ENCODE measurements at regions not wholly inside any gene's neighbourhood (a gene's known extent, or its start where the extent isn't known, plus 50 kb on each side); places are given as distances from the start of the nearest gene placed in this dataset.

DNA sequence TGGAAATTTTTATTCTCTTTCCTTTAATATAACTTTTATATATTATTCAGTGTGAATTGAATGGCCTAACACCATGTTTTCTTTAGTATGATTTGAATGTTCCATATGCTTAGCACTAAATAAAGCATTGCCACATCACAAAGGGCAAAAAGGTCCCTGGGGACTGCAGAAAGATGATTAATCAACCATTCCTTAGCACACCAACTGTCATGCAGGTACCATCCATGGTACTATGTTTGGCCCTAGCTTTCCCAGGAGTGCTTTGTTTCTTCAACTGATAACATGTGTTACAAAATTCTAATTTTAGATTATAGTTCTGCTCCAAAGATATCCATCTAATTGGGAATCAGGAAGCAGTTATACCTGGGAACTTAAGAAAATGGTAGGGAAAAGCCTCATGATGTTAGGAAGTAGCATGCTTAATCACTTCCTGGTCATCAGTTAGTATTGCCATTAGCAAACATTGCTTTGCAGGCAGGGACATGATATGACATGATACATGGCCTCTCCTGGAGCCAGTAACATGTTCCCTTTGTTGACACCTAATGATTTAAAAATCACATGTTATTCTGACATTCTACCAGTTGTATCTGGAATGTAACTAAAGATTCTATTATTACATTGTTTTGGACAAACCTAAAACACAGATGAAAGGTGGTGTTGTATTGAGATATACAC lies 712.6 kb upstream of the GBE1 start:
- H3K27me3 ChIP-seq (ENCODE audit: control insufficient read depth in 2 of 2, insufficient read depth in 2 of 2, low read length in 2 of 2) = no peaks in the 10 kb centered on the region
- no peak for TF ChIP-seq NCOR1 (IDR thresholded peaks at IDR 0.05)
- TF ChIP-seq, protein P1, sequence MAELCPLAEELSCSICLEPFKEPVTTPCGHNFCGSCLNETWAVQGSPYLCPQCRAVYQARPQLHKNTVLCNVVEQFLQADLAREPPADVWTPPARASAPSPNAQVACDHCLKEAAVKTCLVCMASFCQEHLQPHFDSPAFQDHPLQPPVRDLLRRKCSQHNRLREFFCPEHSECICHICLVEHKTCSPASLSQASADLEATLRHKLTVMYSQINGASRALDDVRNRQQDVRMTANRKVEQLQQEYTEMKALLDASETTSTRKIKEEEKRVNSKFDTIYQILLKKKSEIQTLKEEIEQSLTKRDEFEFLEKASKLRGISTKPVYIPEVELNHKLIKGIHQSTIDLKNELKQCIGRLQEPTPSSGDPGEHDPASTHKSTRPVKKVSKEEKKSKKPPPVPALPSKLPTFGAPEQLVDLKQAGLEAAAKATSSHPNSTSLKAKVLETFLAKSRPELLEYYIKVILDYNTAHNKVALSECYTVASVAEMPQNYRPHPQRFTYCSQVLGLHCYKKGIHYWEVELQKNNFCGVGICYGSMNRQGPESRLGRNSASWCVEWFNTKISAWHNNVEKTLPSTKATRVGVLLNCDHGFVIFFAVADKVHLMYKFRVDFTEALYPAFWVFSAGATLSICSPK (IDR thresholded peaks at IDR 0.05; ENCODE audit: borderline replicate concordance) = no peak
- TF ChIP-seq ZNF444 (CRISPR knock-in tag; IDR thresholded peaks at IDR 0.05) = no peak
- TF ChIP-seq, protein P2, sequence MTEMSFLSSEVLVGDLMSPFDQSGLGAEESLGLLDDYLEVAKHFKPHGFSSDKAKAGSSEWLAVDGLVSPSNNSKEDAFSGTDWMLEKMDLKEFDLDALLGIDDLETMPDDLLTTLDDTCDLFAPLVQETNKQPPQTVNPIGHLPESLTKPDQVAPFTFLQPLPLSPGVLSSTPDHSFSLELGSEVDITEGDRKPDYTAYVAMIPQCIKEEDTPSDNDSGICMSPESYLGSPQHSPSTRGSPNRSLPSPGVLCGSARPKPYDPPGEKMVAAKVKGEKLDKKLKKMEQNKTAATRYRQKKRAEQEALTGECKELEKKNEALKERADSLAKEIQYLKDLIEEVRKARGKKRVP (CRISPR knock-in tag; IDR thresholded peaks at IDR 0.05) = no peak
- TF ChIP-seq, protein P3, sequence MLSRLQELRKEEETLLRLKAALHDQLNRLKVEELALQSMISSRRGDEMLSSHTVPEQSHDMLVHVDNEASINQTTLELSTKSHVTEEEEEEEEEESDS (CRISPR knock-in tag; IDR thresholded peaks at IDR 0.05) = no peak
- TF ChIP-seq EHMT2 (IDR thresholded peaks at IDR 0.05) = no peak
- TF ChIP-seq, protein P4, sequence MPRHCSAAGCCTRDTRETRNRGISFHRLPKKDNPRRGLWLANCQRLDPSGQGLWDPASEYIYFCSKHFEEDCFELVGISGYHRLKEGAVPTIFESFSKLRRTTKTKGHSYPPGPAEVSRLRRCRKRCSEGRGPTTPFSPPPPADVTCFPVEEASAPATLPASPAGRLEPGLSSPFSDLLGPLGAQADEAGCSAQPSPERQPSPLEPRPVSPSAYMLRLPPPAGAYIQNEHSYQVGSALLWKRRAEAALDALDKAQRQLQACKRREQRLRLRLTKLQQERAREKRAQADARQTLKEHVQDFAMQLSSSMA (CRISPR knock-in tag; IDR thresholded peaks at IDR 0.05) = no peak
- TF ChIP-seq XRCC5 (IDR thresholded peaks at IDR 0.05; ENCODE audit: low read depth, low read length) = no peak
- TF ChIP-seq SRSF3 (IDR thresholded peaks at IDR 0.05; ENCODE audit: insufficient read depth, low read length) = no peak
- no peak for TF ChIP-seq ZBTB8A (IDR thresholded peaks at IDR 0.05; ENCODE audit: partially characterized antibody)
- no peak for TF ChIP-seq MED1 (CRISPR knock-in tag; IDR thresholded peaks at IDR 0.05; ENCODE audit: borderline replicate concordance)
- TF ChIP-seq ZC3H4 (CRISPR knock-in tag; IDR thresholded peaks at IDR 0.05; ENCODE audit: borderline replicate concordance) = no peak
- no peak for TF ChIP-seq TEAD1 (CRISPR knock-in tag; IDR thresholded peaks at IDR 0.05)
- TF ChIP-seq, protein P5, sequence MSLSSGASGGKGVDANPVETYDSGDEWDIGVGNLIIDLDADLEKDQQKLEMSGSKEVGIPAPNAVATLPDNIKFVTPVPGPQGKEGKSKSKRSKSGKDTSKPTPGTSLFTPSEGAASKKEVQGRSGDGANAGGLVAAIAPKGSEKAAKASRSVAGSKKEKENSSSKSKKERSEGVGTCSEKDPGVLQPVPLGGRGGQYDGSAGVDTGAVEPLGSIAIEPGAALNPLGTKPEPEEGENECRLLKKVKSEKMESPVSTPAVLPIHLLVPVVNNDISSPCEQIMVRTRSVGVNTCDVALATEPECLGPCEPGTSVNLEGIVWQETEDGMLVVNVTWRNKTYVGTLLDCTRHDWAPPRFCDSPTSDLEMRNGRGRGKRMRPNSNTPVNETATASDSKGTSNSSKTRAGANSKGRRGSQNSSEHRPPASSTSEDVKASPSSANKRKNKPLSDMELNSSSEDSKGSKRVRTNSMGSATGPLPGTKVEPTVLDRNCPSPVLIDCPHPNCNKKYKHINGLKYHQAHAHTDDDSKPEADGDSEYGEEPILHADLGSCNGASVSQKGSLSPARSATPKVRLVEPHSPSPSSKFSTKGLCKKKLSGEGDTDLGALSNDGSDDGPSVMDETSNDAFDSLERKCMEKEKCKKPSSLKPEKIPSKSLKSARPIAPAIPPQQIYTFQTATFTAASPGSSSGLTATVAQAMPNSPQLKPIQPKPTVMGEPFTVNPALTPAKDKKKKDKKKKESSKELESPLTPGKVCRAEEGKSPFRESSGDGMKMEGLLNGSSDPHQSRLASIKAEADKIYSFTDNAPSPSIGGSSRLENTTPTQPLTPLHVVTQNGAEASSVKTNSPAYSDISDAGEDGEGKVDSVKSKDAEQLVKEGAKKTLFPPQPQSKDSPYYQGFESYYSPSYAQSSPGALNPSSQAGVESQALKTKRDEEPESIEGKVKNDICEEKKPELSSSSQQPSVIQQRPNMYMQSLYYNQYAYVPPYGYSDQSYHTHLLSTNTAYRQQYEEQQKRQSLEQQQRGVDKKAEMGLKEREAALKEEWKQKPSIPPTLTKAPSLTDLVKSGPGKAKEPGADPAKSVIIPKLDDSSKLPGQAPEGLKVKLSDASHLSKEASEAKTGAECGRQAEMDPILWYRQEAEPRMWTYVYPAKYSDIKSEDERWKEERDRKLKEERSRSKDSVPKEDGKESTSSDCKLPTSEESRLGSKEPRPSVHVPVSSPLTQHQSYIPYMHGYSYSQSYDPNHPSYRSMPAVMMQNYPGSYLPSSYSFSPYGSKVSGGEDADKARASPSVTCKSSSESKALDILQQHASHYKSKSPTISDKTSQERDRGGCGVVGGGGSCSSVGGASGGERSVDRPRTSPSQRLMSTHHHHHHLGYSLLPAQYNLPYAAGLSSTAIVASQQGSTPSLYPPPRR (CRISPR knock-in tag; IDR thresholded peaks at IDR 0.05; ENCODE audit: borderline replicate concordance) = no peak
- TF ChIP-seq TAF9B (IDR thresholded peaks at IDR 0.05; ENCODE audit: partially characterized antibody) = no peak

More for the DNA sequence above, 712.6 kb upstream of the GBE1 start:
- Histone ChIP-seq H3K4me3 (no peak overlapping the region), H3K79me2 (ENCODE audit: control insufficient read depth, insufficient read depth, low read length) (no peaks in the 10 kb centered on the region), H3K27ac (ENCODE audit: extremely low read depth, low read depth, low read length) (no peak overlapping the region), H3K9me3 (replicated peaks; ENCODE audit: control insufficient read depth, insufficient read depth, low read depth, low read length) (no peaks in the 10 kb centered on the region), H2AFZ (ENCODE audit: low read depth, low read length) (no peak overlapping the region), H3K36me3 (ENCODE audit: control insufficient read depth, insufficient read depth, low read length) (no peaks in the 10 kb centered on the region), H4K20me1 (replicated peaks; ENCODE audit: control insufficient read depth, insufficient read depth, low read length) (no peaks in the 10 kb centered on the region), H3K9me1 (ENCODE audit: control insufficient read depth, insufficient read depth, low read length) (no peaks in the 10 kb centered on the region), H3K9ac (ENCODE audit: insufficient read depth in 1 of 2, low read depth in 2 of 2, low read length in 2 of 2) (no peak overlapping the region), H3K4me2 (ENCODE audit: insufficient read depth, low read length) (no peak overlapping the region), H3K4me1 (replicated peaks in 1 of 2; ENCODE audit: control insufficient read depth in 2 of 2, insufficient read depth in 2 of 2, low read length in 2 of 2) (no peaks in the 10 kb centered on the region)
- ChIA-PET CTCF (ENCODE audit: low intra/inter-chr PET ratio) (no interaction called here), POLR2A (no interaction called here)
- DNase-seq (ENCODE audit: extremely low read depth in 1 of 4, low spot score in 3 of 4) = no peak
- no peak for ATAC-seq
- intact Hi-C loops (cut with micrococcal nuclease) = no loop called here
- no TSS peak for BruUV-seq (replicated peaks)
- no peak for FAIRE-seq
- in situ Hi-C loops (cut with MboI) = no loop called here
